ENCODE measurements at regions not wholly inside any gene's neighbourhood (a gene's known extent, or its start where the extent isn't known, plus 50 kb on each side); places are given as distances from the start of the nearest gene placed in this dataset.
"Not testable (repeated sequence)": the region's sequence is repeated elsewhere in the genome, so short reads cannot be mapped to it uniquely, and the experiment has no call there.

DNA sequence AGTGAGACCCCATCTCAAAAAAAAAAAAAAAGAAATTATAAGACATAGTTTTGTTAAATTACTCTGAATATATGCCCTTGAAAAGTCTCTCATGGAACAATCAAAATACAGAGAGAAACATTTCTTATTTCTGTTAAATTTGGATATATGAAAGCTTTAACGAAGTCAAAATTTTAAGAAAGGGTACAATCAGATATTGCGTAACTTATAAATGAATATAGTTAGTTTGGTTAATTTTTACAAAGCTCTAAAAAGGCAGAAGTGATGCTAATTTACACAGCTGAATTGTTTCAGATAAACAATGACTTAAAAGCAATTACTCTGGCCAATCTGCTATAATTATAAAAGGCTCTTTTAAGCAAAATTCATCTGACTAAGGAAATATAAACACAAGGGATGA is 611.6 kb upstream of the CCDC179 start:
- Histone ChIP-seq H3K36me3 (no peaks in the 10 kb centered on the region), H3K4me3 (ENCODE audit: low read depth, low read length) (no peak overlapping the region), H3K27me3 (no peaks in the 10 kb centered on the region), H3K9me3 (no peaks in the 10 kb centered on the region), H3K4me1 (no peaks in the 10 kb centered on the region)
- TF ChIP-seq, protein P1, sequence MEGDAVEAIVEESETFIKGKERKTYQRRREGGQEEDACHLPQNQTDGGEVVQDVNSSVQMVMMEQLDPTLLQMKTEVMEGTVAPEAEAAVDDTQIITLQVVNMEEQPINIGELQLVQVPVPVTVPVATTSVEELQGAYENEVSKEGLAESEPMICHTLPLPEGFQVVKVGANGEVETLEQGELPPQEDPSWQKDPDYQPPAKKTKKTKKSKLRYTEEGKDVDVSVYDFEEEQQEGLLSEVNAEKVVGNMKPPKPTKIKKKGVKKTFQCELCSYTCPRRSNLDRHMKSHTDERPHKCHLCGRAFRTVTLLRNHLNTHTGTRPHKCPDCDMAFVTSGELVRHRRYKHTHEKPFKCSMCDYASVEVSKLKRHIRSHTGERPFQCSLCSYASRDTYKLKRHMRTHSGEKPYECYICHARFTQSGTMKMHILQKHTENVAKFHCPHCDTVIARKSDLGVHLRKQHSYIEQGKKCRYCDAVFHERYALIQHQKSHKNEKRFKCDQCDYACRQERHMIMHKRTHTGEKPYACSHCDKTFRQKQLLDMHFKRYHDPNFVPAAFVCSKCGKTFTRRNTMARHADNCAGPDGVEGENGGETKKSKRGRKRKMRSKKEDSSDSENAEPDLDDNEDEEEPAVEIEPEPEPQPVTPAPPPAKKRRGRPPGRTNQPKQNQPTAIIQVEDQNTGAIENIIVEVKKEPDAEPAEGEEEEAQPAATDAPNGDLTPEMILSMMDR (IDR thresholded peaks at IDR 0.05; ENCODE audit: low read depth, low read length) = no peak
- no peak for DNase-seq

DNA sequence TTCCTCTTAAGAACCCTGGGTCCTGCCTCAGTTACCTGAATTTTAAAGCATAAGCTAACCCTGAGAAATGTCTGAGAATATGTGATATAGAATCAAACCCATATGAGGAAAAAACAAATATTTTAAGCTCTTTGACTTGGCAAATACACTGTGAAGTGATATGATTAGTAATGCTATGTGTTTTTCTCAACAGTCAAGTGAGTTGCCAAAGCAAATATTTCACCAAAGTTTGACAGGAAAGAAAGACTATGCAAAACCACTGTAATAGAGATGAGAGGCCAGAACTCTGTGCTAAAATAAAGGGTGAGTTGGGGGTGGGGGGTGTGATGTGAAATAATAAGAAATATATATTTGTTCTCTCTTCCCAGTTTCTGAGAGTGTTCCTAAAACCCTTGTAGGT is 613.5 kb upstream of the CCDC179 start:
- Histone ChIP-seq H3K9me3 (no peaks in the 10 kb centered on the region), H3K4me3 (ENCODE audit: low read depth, low read length) (no peak overlapping the region), H3K4me1 (no peaks in the 10 kb centered on the region), H3K27me3 (no peaks in the 10 kb centered on the region), H3K36me3 (no peaks in the 10 kb centered on the region)
- no peak for DNase-seq
- TF ChIP-seq, protein P1 (IDR thresholded peaks at IDR 0.05; ENCODE audit: low read depth, low read length) = no peak

- no peaks in the 10 kb centered on the region for H3K27me3 ChIP-seq
- H3K4me3 ChIP-seq (ENCODE audit: low read depth, low read length) = no peak overlapping the region
- H3K36me3 ChIP-seq = no peaks in the 10 kb centered on the region
- DNase-seq = no peak
- H3K9me3 ChIP-seq = no peaks in the 10 kb centered on the region
- H3K4me1 ChIP-seq = no peaks in the 10 kb centered on the region
- TF ChIP-seq, protein P1 (IDR thresholded peaks at IDR 0.05; ENCODE audit: low read depth, low read length) = no peak
Measured at GRCh38 chr11:23480736-23481135, 620.5 kb upstream of the CCDC179 start.

- not testable (repeated sequence) for DNase-seq
Measured at GRCh38 chr11:23484146-23484545, 623.9 kb upstream of the CCDC179 start.

DNA sequence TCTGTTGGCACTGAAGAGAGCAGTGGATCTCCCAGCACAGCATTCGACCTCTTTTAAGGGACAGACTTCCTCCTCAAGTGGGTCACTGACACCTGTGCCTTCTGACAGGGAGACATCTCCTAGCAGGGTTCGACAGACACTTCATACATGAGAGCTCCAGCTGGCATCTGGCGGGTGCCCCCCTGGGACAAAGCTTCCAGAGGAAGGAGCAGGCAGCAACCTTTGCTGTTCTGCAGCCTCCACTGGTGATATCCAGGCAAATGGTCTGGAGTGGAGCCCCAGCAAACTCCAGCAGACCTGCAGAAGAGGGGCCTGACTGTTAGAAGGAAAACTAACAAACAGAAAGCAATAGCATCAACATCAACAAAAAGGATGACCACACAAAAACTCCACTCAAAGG is 624.3 kb upstream of the CCDC179 start:
- not testable (repeated sequence) for H3K4me1 ChIP-seq; H3K36me3 ChIP-seq; H3K4me3 ChIP-seq (ENCODE audit: low read depth, low read length); H3K27me3 ChIP-seq; H3K9me3 ChIP-seq; DNase-seq

More at GRCh38 chr11:23484146-23484545, 623.9 kb upstream of the CCDC179 start:
- not testable (repeated sequence) for H3K9me3 ChIP-seq; H3K36me3 ChIP-seq; H3K27me3 ChIP-seq; H3K4me3 ChIP-seq (ENCODE audit: low read depth, low read length); H3K4me1 ChIP-seq

GRCh38 chr11:23490557-23491235 is 630.4 kb upstream of the CCDC179 start:
- no peak for DNase-seq
- TF ChIP-seq, protein P1 (IDR thresholded peaks at IDR 0.05; ENCODE audit: low read depth, low read length) = no peak

GRCh38 chr11:23494981-23495380 is 634.7 kb upstream of the CCDC179 start:
- H3K36me3 ChIP-seq = no peaks in the 10 kb centered on the region
- no peaks in the 10 kb centered on the region for H3K4me1 ChIP-seq
- no peak for DNase-seq
- no peak overlapping the region for H3K4me3 ChIP-seq (ENCODE audit: low read depth, low read length)
- H3K9me3 ChIP-seq = no peaks in the 10 kb centered on the region
- H3K27me3 ChIP-seq = no peaks in the 10 kb centered on the region
- TF ChIP-seq, protein P1 (IDR thresholded peaks at IDR 0.05; ENCODE audit: low read depth, low read length) = no peak

More at GRCh38 chr11:23490557-23491235, 630.4 kb upstream of the CCDC179 start:
- no peaks in the 10 kb centered on the region for H3K4me1 ChIP-seq
- H3K9me3 ChIP-seq = no peaks in the 10 kb centered on the region
- H3K27me3 ChIP-seq = no peaks in the 10 kb centered on the region
- no peaks in the 10 kb centered on the region for H3K36me3 ChIP-seq
- H3K4me3 ChIP-seq (ENCODE audit: low read depth, low read length) = no peak overlapping the region
